ENCODE measurements at regions not wholly inside any gene's neighbourhood (a gene's known extent, or its start where the extent isn't known, plus 50 kb on each side); places are given as distances from the start of the nearest gene placed in this dataset.

- H3K27ac Mint-ChIP-seq = no peak overlapping the region
- H3K27me3 Mint-ChIP-seq (ENCODE audit: low read depth) = no peaks in the 10 kb centered on the region
- peaks cover 4% of the 10 kb centered on the region for H3K4me1 Mint-ChIP-seq (ENCODE audit: low read depth)
- no peaks in the 10 kb centered on the region for H3K36me3 Mint-ChIP-seq (ENCODE audit: low read depth)
- peaks cover 9% of the 10 kb centered on the region for H3K9me3 Mint-ChIP-seq
- no peak overlapping the region for H3K4me3 Mint-ChIP-seq
These were observed 68.4 kb upstream of the ELAC2 start for GRCh38 chr17:13086142-13086769.

GRCh38 chr17:13085578-13085977 lies 67.8 kb upstream of the ELAC2 start:
- Mint-ChIP-seq H3K4me1 (ENCODE audit: low read depth) (peaks cover 4% of the 10 kb centered on the region), H3K36me3 (ENCODE audit: low read depth) (no peaks in the 10 kb centered on the region), H3K27ac (no peak overlapping the region), H3K27me3 (ENCODE audit: low read depth) (no peaks in the 10 kb centered on the region), H3K9me3 (peaks cover 9% of the 10 kb centered on the region), H3K4me3 (no peak overlapping the region)

DNA sequence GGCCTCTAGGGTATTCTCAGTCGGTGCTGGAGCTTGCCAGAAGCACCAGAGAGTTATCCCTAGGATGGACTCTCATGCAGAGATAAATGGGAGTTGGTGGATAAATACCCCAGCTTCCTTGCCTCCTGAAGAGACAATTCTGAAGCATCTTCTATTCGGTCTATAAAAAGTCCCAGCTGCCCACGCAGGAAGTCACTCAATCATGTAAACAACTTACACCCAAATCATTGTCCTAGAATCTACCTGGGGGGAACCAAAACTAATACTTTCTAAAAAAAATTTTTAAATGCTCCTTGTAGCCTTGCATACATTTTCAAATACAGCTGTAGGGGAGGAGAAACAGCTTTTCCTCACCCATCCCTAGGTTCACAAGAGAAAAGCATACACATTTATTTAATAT lies 66.6 kb upstream of the ELAC2 start:
- Mint-ChIP-seq H3K27me3 (ENCODE audit: low read depth) (no peaks in the 10 kb centered on the region), H3K9me3 (peaks cover 9% of the 10 kb centered on the region), H3K36me3 (ENCODE audit: low read depth) (no peaks in the 10 kb centered on the region), H3K4me1 (ENCODE audit: low read depth) (peaks cover 4% of the 10 kb centered on the region), H3K4me3 (no peak overlapping the region), H3K27ac (no peak overlapping the region)

DNA sequence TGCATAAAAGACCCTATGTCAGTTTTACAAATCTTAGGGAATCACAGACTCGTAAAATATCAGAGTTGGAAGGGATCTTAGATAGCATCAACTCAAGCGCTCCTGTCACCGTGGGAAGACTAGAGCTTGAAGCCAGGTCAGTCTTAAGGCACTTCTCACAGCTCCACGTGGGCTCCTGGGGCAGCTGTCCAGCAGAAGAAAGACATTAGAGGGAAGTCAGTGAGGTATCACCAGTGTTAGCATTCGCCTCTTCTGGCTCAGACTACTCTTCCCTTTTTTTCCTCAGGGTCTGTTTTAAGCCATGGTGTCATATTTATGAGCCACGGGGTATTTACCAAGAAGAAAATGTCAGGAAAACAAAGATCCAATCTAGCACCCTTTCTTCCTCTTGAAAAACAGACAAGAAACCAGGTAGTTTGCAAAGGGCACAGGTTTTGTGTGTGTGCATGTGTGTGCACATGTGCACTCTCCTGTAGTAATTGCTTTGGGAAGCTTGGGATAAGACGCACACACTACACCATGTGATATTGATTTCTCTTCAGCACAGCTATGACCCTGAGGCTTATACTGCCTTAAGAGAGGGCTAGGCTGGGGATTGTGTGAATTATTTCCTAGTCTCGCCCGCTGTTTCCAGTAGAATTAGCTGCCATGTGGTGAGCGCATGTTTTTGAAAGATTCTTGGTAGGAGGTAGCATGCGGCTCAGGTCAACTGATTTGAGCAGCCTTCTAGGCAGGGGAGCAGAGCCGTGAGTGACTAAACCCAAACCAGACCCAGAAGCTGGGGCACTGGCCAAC lies 61.0 kb upstream of the ELAC2 start:
- Mint-ChIP-seq H3K9me3 (peaks cover 9% of the 10 kb centered on the region), H3K36me3 (ENCODE audit: low read depth) (no peaks in the 10 kb centered on the region), H3K4me3 (no peak overlapping the region), H3K27me3 (ENCODE audit: low read depth) (no peaks in the 10 kb centered on the region), H3K27ac (no peak overlapping the region), H3K4me1 (ENCODE audit: low read depth) (no peaks in the 10 kb centered on the region)

- Mint-ChIP-seq H3K9me3 (peaks cover 5% of the 10 kb centered on the region), H3K4me3 (no peak overlapping the region), H3K36me3 (ENCODE audit: low read depth) (no peaks in the 10 kb centered on the region), H3K4me1 (ENCODE audit: low read depth) (no peaks in the 10 kb centered on the region), H3K27me3 (ENCODE audit: low read depth) (no peaks in the 10 kb centered on the region), H3K27ac (no peak overlapping the region)
These were observed 59.1 kb upstream of the ELAC2 start for GRCh38 chr17:13076905-13077304.

GRCh38 chr17:13074026-13074425 lies 56.2 kb upstream of the ELAC2 start:
- H3K27ac Mint-ChIP-seq = no peak overlapping the region
- no peaks in the 10 kb centered on the region for H3K27me3 Mint-ChIP-seq (ENCODE audit: low read depth)
- no peaks in the 10 kb centered on the region for H3K36me3 Mint-ChIP-seq (ENCODE audit: low read depth)
- H3K4me3 Mint-ChIP-seq = no peak overlapping the region
- no peaks in the 10 kb centered on the region for H3K9me3 Mint-ChIP-seq
- no peaks in the 10 kb centered on the region for H3K4me1 Mint-ChIP-seq (ENCODE audit: low read depth)

GRCh38 chr17:13073018-13073417 lies 55.2 kb upstream of the ELAC2 start:
- Mint-ChIP-seq H3K4me1 (ENCODE audit: low read depth) (no peaks in the 10 kb centered on the region), H3K27me3 (ENCODE audit: low read depth) (no peaks in the 10 kb centered on the region), H3K9me3 (peaks cover 4% of the 10 kb centered on the region), H3K36me3 (ENCODE audit: low read depth) (no peaks in the 10 kb centered on the region), H3K4me3 (no peak overlapping the region), H3K27ac (no peak overlapping the region)

DNA sequence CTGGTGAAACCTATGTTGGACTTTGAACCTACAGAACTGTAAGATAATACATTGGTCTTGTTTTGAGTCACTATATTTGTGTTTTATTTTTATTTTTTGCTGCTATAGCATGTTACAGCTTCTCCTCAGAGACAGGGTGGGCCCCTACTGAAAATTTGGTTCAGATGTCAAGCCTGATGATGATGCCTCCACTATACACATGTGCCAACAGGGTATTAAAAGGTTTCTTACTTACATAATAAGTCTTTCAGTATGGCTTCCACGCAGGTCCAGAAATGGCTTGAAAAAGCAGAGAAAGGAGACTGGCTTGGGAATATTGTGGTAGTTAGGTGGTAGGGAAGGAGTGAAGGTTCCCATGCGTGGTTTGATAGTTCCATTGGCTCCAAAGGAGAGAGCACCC lies 52.9 kb upstream of the ELAC2 start:
- H3K27me3 Mint-ChIP-seq (ENCODE audit: low read depth) = no peaks in the 10 kb centered on the region
- H3K27ac Mint-ChIP-seq = no peak overlapping the region
- no peaks in the 10 kb centered on the region for H3K36me3 Mint-ChIP-seq (ENCODE audit: low read depth)
- no peak overlapping the region for H3K4me3 Mint-ChIP-seq
- peaks cover 7% of the 10 kb centered on the region for H3K9me3 Mint-ChIP-seq
- no peaks in the 10 kb centered on the region for H3K4me1 Mint-ChIP-seq (ENCODE audit: low read depth)

- Mint-ChIP-seq H3K9me3 (peaks cover 7% of the 10 kb centered on the region), H3K27me3 (ENCODE audit: low read depth) (peaks cover 7% of the 10 kb centered on the region), H3K27ac (no peak overlapping the region), H3K36me3 (ENCODE audit: low read depth) (no peaks in the 10 kb centered on the region), H3K4me1 (ENCODE audit: low read depth) (no peaks in the 10 kb centered on the region), H3K4me3 (no peak overlapping the region)
These were observed 49.9 kb upstream of the ELAC2 start for GRCh38 chr17:13067629-13068303.
